ENCODE measurements at regions not wholly inside any gene's neighbourhood (a gene's known extent, or its start where the extent isn't known, plus 50 kb on each side); places are given as distances from the start of the nearest gene placed in this dataset.

GRCh38 chr2:102872388-102872787, 110.6 kb downstream of the TMEM182 start:
- TF ChIP-seq POLR2A (IDR thresholded peaks at IDR 0.05) (no peak), POLR2AphosphoS5 (IDR thresholded peaks at IDR 0.05) (no peak), EP300 (IDR thresholded peaks at IDR 0.05; ENCODE audit: low read depth) (no peak)
- TF ChIP-seq, protein P1, sequence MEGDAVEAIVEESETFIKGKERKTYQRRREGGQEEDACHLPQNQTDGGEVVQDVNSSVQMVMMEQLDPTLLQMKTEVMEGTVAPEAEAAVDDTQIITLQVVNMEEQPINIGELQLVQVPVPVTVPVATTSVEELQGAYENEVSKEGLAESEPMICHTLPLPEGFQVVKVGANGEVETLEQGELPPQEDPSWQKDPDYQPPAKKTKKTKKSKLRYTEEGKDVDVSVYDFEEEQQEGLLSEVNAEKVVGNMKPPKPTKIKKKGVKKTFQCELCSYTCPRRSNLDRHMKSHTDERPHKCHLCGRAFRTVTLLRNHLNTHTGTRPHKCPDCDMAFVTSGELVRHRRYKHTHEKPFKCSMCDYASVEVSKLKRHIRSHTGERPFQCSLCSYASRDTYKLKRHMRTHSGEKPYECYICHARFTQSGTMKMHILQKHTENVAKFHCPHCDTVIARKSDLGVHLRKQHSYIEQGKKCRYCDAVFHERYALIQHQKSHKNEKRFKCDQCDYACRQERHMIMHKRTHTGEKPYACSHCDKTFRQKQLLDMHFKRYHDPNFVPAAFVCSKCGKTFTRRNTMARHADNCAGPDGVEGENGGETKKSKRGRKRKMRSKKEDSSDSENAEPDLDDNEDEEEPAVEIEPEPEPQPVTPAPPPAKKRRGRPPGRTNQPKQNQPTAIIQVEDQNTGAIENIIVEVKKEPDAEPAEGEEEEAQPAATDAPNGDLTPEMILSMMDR (IDR thresholded peaks at IDR 0.05): peak in 1 of 5 experiments; percentile 11

Measured in transverse colon (tissue), 4 donors.